ENCODE measurements at regions not wholly inside any gene's neighbourhood (a gene's known extent, or its start where the extent isn't known, plus 50 kb on each side); places are given as distances from the start of the nearest gene placed in this dataset.

GRCh38 chr3:177437513-177438337 is 240.4 kb upstream of the TBL1XR1 start:
- no peak overlapping the region for H3K27ac ChIP-seq
- no peaks in the 10 kb centered on the region for H3K9me3 ChIP-seq
- no peak overlapping the region for H3K4me3 ChIP-seq
- no peak for DNase-seq (ENCODE audit: low spot score)
- H3K27me3 ChIP-seq: no peaks in the 10 kb centered on the region
- no peaks in the 10 kb centered on the region for H3K36me3 ChIP-seq
- H3K4me1 ChIP-seq: no peaks in the 10 kb centered on the region
- TF ChIP-seq CTCF (IDR thresholded peaks at IDR 0.05): no peak

- no peaks in the 10 kb centered on the region for H3K27me3 ChIP-seq
- no peak for DNase-seq (ENCODE audit: low spot score)
- H3K4me1 ChIP-seq: peaks cover 0 to 10% of the 10 kb centered on the region in 2 donors
- TF ChIP-seq CTCF (IDR thresholded peaks at IDR 0.05): no peak
- no peaks in the 10 kb centered on the region for H3K36me3 ChIP-seq
- H3K9me3 ChIP-seq: no peaks in the 10 kb centered on the region
- no peak overlapping the region for H3K27ac ChIP-seq
- H3K4me3 ChIP-seq: no peak overlapping the region
Observed at GRCh38 chr3:177438596-177439220, 241.4 kb upstream of the TBL1XR1 start.

GRCh38 chr3:177439694-177440269 is 242.5 kb upstream of the TBL1XR1 start:
- no peak overlapping the region for H3K27ac ChIP-seq
- H3K4me1 ChIP-seq: peaks cover 0 to 10% of the 10 kb centered on the region in 2 donors
- H3K9me3 ChIP-seq: no peaks in the 10 kb centered on the region
- no peak for DNase-seq (ENCODE audit: low spot score)
- H3K36me3 ChIP-seq: no peaks in the 10 kb centered on the region
- no peaks in the 10 kb centered on the region for H3K27me3 ChIP-seq
- no peak for TF ChIP-seq CTCF (IDR thresholded peaks at IDR 0.05)
- H3K4me3 ChIP-seq: no peak overlapping the region

- H3K27ac ChIP-seq: no peak overlapping the region
- TF ChIP-seq CTCF (IDR thresholded peaks at IDR 0.05): no peak
- no peaks in the 10 kb centered on the region for H3K9me3 ChIP-seq
- no peak for DNase-seq (ENCODE audit: low spot score)
- H3K4me3 ChIP-seq: no peak overlapping the region
- H3K4me1 ChIP-seq: peaks cover 0 to 10% of the 10 kb centered on the region in 2 donors
- no peaks in the 10 kb centered on the region for H3K27me3 ChIP-seq
- no peaks in the 10 kb centered on the region for H3K36me3 ChIP-seq
Observed at GRCh38 chr3:177440456-177441104, 243.3 kb upstream of the TBL1XR1 start.

- H3K4me1 ChIP-seq: peaks cover 0 to 10% of the 10 kb centered on the region in 2 donors
- H3K4me3 ChIP-seq: no peak overlapping the region
- no peaks in the 10 kb centered on the region for H3K36me3 ChIP-seq
- no peak overlapping the region for H3K27ac ChIP-seq
- H3K9me3 ChIP-seq: no peaks in the 10 kb centered on the region
- TF ChIP-seq CTCF (IDR thresholded peaks at IDR 0.05): no peak
- H3K27me3 ChIP-seq: no peaks in the 10 kb centered on the region
- DNase-seq (ENCODE audit: low spot score): no peak
Observed at GRCh38 chr3:177441276-177441812, 244.1 kb upstream of the TBL1XR1 start.
